ENCODE measurements at regions not wholly inside any gene's neighbourhood (a gene's known extent, or its start where the extent isn't known, plus 50 kb on each side); places are given as distances from the start of the nearest gene placed in this dataset.
"Not testable (repeated sequence)": the region's sequence is repeated elsewhere in the genome, so short reads cannot be mapped to it uniquely, and the experiment has no call there.

GRCh38 chr2:239817468-239818031 is 207.6 kb downstream of the NDUFA10 start:
- not testable (repeated sequence) for TF ChIP-seq CTCF, POLR2A (IDR thresholded peaks at IDR 0.05)
